ENCODE measurements at regions not wholly inside any gene's neighbourhood (a gene's known extent, or its start where the extent isn't known, plus 50 kb on each side); places are given as distances from the start of the nearest gene placed in this dataset.
"Not testable (repeated sequence)": the region's sequence is repeated elsewhere in the genome, so short reads cannot be mapped to it uniquely, and the experiment has no call there.

GRCh38 chr2:173513107-173513727 is 158.5 kb downstream of the CDCA7 start:
- peaks cover 0 to 14% (median 0%) of the 10 kb centered on the region in 4 donors for H3K9me3 ChIP-seq
- peaks cover 0 to 5% (median 0%) of the 10 kb centered on the region in 3 donors for H3K27me3 ChIP-seq
- intact Hi-C loops (cut with DNase I; ENCODE audit: low total_unique reads): no loop called here
- 61 to 78% (median 77%) methylated on average over 8 of the region's 8 CpGs for WGBS, 5 donors
- no peaks in the 10 kb centered on the region for H3K4me1 ChIP-seq
- H3K36me3 ChIP-seq: no peaks in the 10 kb centered on the region
- H3K4me3 ChIP-seq: no peak overlapping the region
- no peak for TF ChIP-seq POLR2AphosphoS5 (IDR thresholded peaks at IDR 0.05)
- no peak for DNase-seq
- H3K27ac ChIP-seq: no peak overlapping the region

GRCh38 chr2:173520918-173521317 is 166.2 kb downstream of the CDCA7 start:
- H3K36me3 ChIP-seq: no peaks in the 10 kb centered on the region
- H3K4me1 ChIP-seq: no peaks in the 10 kb centered on the region
- no peak overlapping the region for H3K4me3 ChIP-seq
- intact Hi-C loops (cut with DNase I; ENCODE audit: low total_unique reads): no loop called here
- no peak for DNase-seq
- no peak overlapping the region for H3K27ac ChIP-seq
- WGBS, 5 donors: 63 to 87% (median 84%) methylated on average over 2 of the region's 2 CpGs
- TF ChIP-seq EP300 (IDR thresholded peaks at IDR 0.05) (no peak), CTCF (IDR thresholded peaks at IDR 0.05) (no peak), POLR2AphosphoS5 (IDR thresholded peaks at IDR 0.05) (no peak), POLR2A (IDR thresholded peaks at IDR 0.05) (no peak)
- H3K27me3 ChIP-seq: no peaks in the 10 kb centered on the region
- peaks cover 0 to 15% (median 0%) of the 10 kb centered on the region in 4 donors for H3K9me3 ChIP-seq

- Histone ChIP-seq H3K4me1 (no peaks in the 10 kb centered on the region), H3K27ac (no peak overlapping the region), H3K9me3 (peaks cover 0 to 15% (median 0%) of the 10 kb centered on the region in 4 donors), H3K4me3 (no peak overlapping the region), H3K27me3 (no peaks in the 10 kb centered on the region), H3K36me3 (no peaks in the 10 kb centered on the region)
- DNase-seq: no peak
- TF ChIP-seq CTCF (IDR thresholded peaks at IDR 0.05): no peak
- no peak for TF ChIP-seq POLR2A (IDR thresholded peaks at IDR 0.05)
- no peak for TF ChIP-seq EP300 (IDR thresholded peaks at IDR 0.05)
- TF ChIP-seq POLR2AphosphoS5 (IDR thresholded peaks at IDR 0.05): no peak
- intact Hi-C loops (cut with DNase I; ENCODE audit: low total_unique reads): no loop called here
- 74 to 85% (median 80%) methylated on average over 3 to 4 of the region's 4 CpGs for WGBS, 5 donors
These were observed 166.9 kb downstream of the CDCA7 start for GRCh38 chr2:173521450-173522192.

- no peak overlapping the region for H3K4me3 ChIP-seq
- H3K27me3 ChIP-seq: no peaks in the 10 kb centered on the region
- no peak for TF ChIP-seq EP300 (IDR thresholded peaks at IDR 0.05)
- H3K9me3 ChIP-seq: peaks cover 0 to 2% (median 0%) of the 10 kb centered on the region in 4 donors
- H3K4me1 ChIP-seq: no peaks in the 10 kb centered on the region
- WGBS, 5 donors: 23 to 34% (median 33%) methylated on average over 4 of the region's 4 CpGs
- no peak overlapping the region for H3K27ac ChIP-seq
- peak in 1 of 2 donors; percentile 36 for DNase-seq
- intact Hi-C loops (cut with DNase I; ENCODE audit: low total_unique reads): no loop called here
- H3K36me3 ChIP-seq: no peaks in the 10 kb centered on the region
These were observed 168.8 kb downstream of the CDCA7 start for GRCh38 chr2:173523497-173523896.

GRCh38 chr2:173524256-173524955 is 169.7 kb downstream of the CDCA7 start:
- WGBS, 5 donors: 79 to 89% (median 86%) methylated on average over 7 of the region's 7 CpGs
- Histone ChIP-seq H3K4me1 (no peaks in the 10 kb centered on the region), H3K27me3 (no peaks in the 10 kb centered on the region), H3K9me3 (no peaks in the 10 kb centered on the region), H3K27ac (no peak overlapping the region), H3K36me3 (no peaks in the 10 kb centered on the region), H3K4me3 (no peak overlapping the region)
- intact Hi-C loops (cut with DNase I; ENCODE audit: low total_unique reads): no loop called here
- DNase-seq: no peak
- TF ChIP-seq EP300 (IDR thresholded peaks at IDR 0.05) (no peak), POLR2A (IDR thresholded peaks at IDR 0.05) (no peak), POLR2AphosphoS5 (IDR thresholded peaks at IDR 0.05) (no peak), CTCF (IDR thresholded peaks at IDR 0.05) (no peak)

- 56 to 73% (median 61%) methylated on average over 26 to 32 of the region's 32 CpGs for WGBS, 5 donors
- H3K36me3 ChIP-seq; H3K27ac ChIP-seq; intact Hi-C loops (cut with DNase I; ENCODE audit: low total_unique reads); DNase-seq; H3K9me3 ChIP-seq; H3K27me3 ChIP-seq; H3K4me1 ChIP-seq: not testable (repeated sequence)
- peak overlapping the region in 1 of 4 donors; percentile 7 for H3K4me3 ChIP-seq
These were observed 178.3 kb downstream of the CDCA7 start for GRCh38 chr2:173532732-173533531.

All from stomach (tissue), 8 donors.